Skeletal muscle cell (primary cell): ENCODE measurements at regions not wholly inside any gene's neighbourhood (a gene's known extent, or its start where the extent isn't known, plus 50 kb on each side); places are given as distances from the start of the nearest gene placed in this dataset.
A peak's percentile ranks its signal among the peaks of the same experiment; 100 is the strongest.
"Not testable (repeated sequence)": the region's sequence is repeated elsewhere in the genome, so short reads cannot be mapped to it uniquely, and the experiment has no call there.

ENCODE experiments used
- DNase-seq: peaks from one replicate; pipeline ENCODE4 v3.0.0-alpha.2; 2010; ENCODE audit warnings: low read depth
- H3K4me3 ChIP-seq: 2 replicates; pipeline ENCODE4 v1.5.1; 2011; ENCODE audit warnings: low read depth, mild to moderate bottlenecking, control low read depth, low read length, moderate library complexity

- H3K4me3 ChIP-seq: no peak overlapping the region
- no peak for DNase-seq
These were observed 103.9 kb upstream of the KCTD7 start for GRCh38 chr7:66524738-66525137.

- not testable (repeated sequence) for H3K4me3 ChIP-seq
These were observed 101.9 kb upstream of the KCTD7 start for GRCh38 chr7:66526782-66527181.

GRCh38 chr7:66528652-66529051 lies 100.0 kb upstream of the KCTD7 start:
- DNase-seq: no peak

More at GRCh38 chr7:66526782-66527181, 101.9 kb upstream of the KCTD7 start:
- not testable (repeated sequence) for DNase-seq

GRCh38 chr7:66529883-66530610 lies 98.6 kb upstream of the KCTD7 start:
- DNase-seq: no peak

More at GRCh38 chr7:66528652-66529051, 100.0 kb upstream of the KCTD7 start:
- H3K4me3 ChIP-seq: no peak overlapping the region

GRCh38 chr7:66535414-66536329 lies 93.0 kb upstream of the KCTD7 start:
- no peak for DNase-seq
- no peak overlapping the region for H3K4me3 ChIP-seq

More at GRCh38 chr7:66529883-66530610, 98.6 kb upstream of the KCTD7 start:
- H3K4me3 ChIP-seq: no peak overlapping the region

- no peak overlapping the region for H3K4me3 ChIP-seq
- DNase-seq: no peak
These were observed 91.3 kb upstream of the KCTD7 start for GRCh38 chr7:66537380-66537779.

GRCh38 chr7:66537876-66538275 lies 90.8 kb upstream of the KCTD7 start:
- no peak for DNase-seq
- no peak overlapping the region for H3K4me3 ChIP-seq

GRCh38 chr7:66539264-66539623 lies 89.4 kb upstream of the KCTD7 start:
- DNase-seq: no peak

GRCh38 chr7:66539902-66540375 lies 88.7 kb upstream of the KCTD7 start:
- no peak overlapping the region for H3K4me3 ChIP-seq
- DNase-seq: no peak

More at GRCh38 chr7:66539264-66539623, 89.4 kb upstream of the KCTD7 start:
- H3K4me3 ChIP-seq: no peak overlapping the region

- no peak overlapping the region for H3K4me3 ChIP-seq
- DNase-seq: no peak
These were observed 86.6 kb upstream of the KCTD7 start for GRCh38 chr7:66542049-66542448.

GRCh38 chr7:66542528-66543269 lies 86.0 kb upstream of the KCTD7 start:
- no peak overlapping the region for H3K4me3 ChIP-seq
- DNase-seq: peak; percentile 7

GRCh38 chr7:66549466-66549865 lies 79.2 kb upstream of the KCTD7 start:
- no peak overlapping the region for H3K4me3 ChIP-seq
- DNase-seq: no peak

- no peak overlapping the region for H3K4me3 ChIP-seq
- DNase-seq: no peak
These were observed 75.7 kb upstream of the KCTD7 start for GRCh38 chr7:66553001-66553400.

GRCh38 chr7:66553675-66554074 lies 75.0 kb upstream of the KCTD7 start:
- not testable (repeated sequence) for H3K4me3 ChIP-seq, DNase-seq

- not testable (repeated sequence) for H3K4me3 ChIP-seq
These were observed 74.4 kb upstream of the KCTD7 start for GRCh38 chr7:66554291-66554690.

GRCh38 chr7:66554842-66555430 lies 73.7 kb upstream of the KCTD7 start:
- not testable (repeated sequence) for H3K4me3 ChIP-seq, DNase-seq

More at GRCh38 chr7:66554291-66554690, 74.4 kb upstream of the KCTD7 start:
- not testable (repeated sequence) for DNase-seq

GRCh38 chr7:66556177-66556548 lies 72.5 kb upstream of the KCTD7 start:
- no peak overlapping the region for H3K4me3 ChIP-seq
- DNase-seq: no peak

- DNase-seq: no peak
- no peak overlapping the region for H3K4me3 ChIP-seq
These were observed 72.0 kb upstream of the KCTD7 start for GRCh38 chr7:66556549-66557213.
